ENCODE measurements at regions not wholly inside any gene's neighbourhood (a gene's known extent, or its start where the extent isn't known, plus 50 kb on each side); places are given as distances from the start of the nearest gene placed in this dataset.

DNA sequence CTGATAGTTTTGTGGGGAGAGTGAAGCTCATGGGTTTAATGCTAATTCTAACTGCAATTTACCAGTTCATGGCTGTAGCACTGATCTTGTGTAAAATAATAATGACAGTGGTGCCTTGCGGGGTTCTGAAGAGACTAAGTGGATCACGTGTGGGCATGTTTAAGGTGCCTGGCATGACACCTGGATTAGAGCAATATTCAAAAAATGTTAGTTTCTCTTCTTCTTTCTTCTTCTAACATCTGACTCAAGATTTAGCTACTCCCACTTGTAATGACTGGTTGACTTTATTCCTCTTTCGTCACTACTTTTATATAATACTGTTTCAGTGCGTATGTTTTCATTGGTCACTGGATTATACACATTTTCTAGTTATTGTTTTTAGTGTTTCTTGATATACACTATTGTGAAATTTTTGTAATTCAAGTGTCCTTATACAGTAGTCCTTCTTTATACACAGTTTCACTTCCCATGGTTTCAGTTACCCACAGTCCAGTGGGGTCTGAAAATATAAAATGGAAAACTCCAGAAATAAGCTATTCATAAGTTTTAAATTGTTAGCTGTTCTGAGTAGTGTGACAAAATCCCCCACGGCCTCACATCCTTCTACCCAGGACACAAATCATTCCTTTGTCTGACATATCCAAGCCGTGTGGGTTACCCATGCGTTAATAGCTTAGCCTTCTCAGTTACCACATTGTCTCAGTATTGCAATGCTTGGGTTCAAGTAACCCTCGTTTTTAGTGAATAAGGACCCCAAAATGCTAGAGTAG lies 662.2 kb upstream of the CNTNAP5 start:
- TF ChIP-seq, protein P1, sequence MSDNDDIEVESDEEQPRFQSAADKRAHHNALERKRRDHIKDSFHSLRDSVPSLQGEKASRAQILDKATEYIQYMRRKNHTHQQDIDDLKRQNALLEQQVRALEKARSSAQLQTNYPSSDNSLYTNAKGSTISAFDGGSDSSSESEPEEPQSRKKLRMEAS (IDR thresholded peaks at IDR 0.05): no peak
- TF ChIP-seq POLR2A (IDR thresholded peaks at IDR 0.05; ENCODE audit: low read length) (no peak), CTCF (IDR thresholded peaks at IDR 0.05) (no peak), RNF2 (IDR thresholded peaks at IDR 0.05; ENCODE audit: borderline replicate concordance, low read depth) (no peak), SMC3 (IDR thresholded peaks at IDR 0.05) (no peak), HEYL (CRISPR knock-in tag; IDR thresholded peaks at IDR 0.05) (no peak), MAFK (IDR thresholded peaks at IDR 0.05; ENCODE audit: partially characterized antibody) (no peak), MYC (IDR thresholded peaks at IDR 0.05; ENCODE audit: borderline replicate concordance, low read length) (no peak), REST (IDR thresholded peaks at IDR 0.05) (no peak), FOSL2 (IDR thresholded peaks at IDR 0.05) (no peak), FOSL2 (CRISPR knock-in tag; IDR thresholded peaks at IDR 0.05) (no peak), CEBPB (IDR thresholded peaks at IDR 0.05) (no peak), TFCP2L1 (CRISPR knock-in tag; IDR thresholded peaks at IDR 0.05) (no peak), ESRRA (IDR thresholded peaks at IDR 0.05; ENCODE audit: borderline replicate concordance, low read length) (no peak)
